Smooth muscle cell (in vitro differentiated cells): ENCODE measurements at regions not wholly inside any gene's neighbourhood (a gene's known extent, or its start where the extent isn't known, plus 50 kb on each side); places are given as distances from the start of the nearest gene placed in this dataset.
"Not testable (repeated sequence)": the region's sequence is repeated elsewhere in the genome, so short reads cannot be mapped to it uniquely, and the experiment has no call there.

Experiments used
- DNase-seq: peaks from one replicate; lab custom pipeline; 2025; ENCODE audit not compliant: unreplicated experiment; lab: John Stamatoyannopoulos, UW
- H2AFZ ChIP-seq: fragments of 200-600 bp; sonication (generic); 2 replicates; pipeline ENCODE4 v1.6.0; 2016; ENCODE audit warnings: antibody characterized with exemption, low read depth, mild to moderate bottlenecking
- H3F3A ChIP-seq: fragments of 200-600 bp; sonication (generic); 2 replicates; pipeline ENCODE4 v1.6.0; 2017; ENCODE audit warnings: antibody characterized with exemption, low read depth
- H3K27ac ChIP-seq: fragments of 200-600 bp; sonication (generic); 2 replicates; pipeline ENCODE4 v1.5.1; 2016; ENCODE audit warnings: low read depth, mild to moderate bottlenecking
- H3K27me3 ChIP-seq: fragments of 200-600 bp; sonication (generic); 2 replicates; pipeline ENCODE4 v1.6.1; 2016; ENCODE audit warnings: low read depth, mild to moderate bottlenecking
- H3K36me3 ChIP-seq: fragments of 200-600 bp; sonication (generic); 2 replicates; pipeline ENCODE4 v1.5.1; 2016; ENCODE audit warnings: low read depth
- H3K4me1 ChIP-seq: fragments of 200-600 bp; sonication (generic); 2 replicates; pipeline ENCODE4 v1.5.1; 2016; ENCODE audit warnings: low read depth
- H3K4me2 ChIP-seq: fragments of 200-600 bp; sonication (generic); 2 replicates; pipeline ENCODE4 v1.6.0; 2016; ENCODE audit warnings: mild to moderate bottlenecking
- H3K4me3 ChIP-seq: fragments of 200-600 bp; sonication (generic); 2 replicates; pipeline ENCODE4 v1.5.1; 2016; ENCODE audit warnings: mild to moderate bottlenecking
- H3K79me2 ChIP-seq: fragments of 200-600 bp; sonication (generic); 2 replicates; pipeline ENCODE4 v1.6.0; 2016; ENCODE audit warnings: low read depth, mild to moderate bottlenecking
- H3K9ac ChIP-seq: fragments of 200-600 bp; sonication (generic); 2 replicates; pipeline ENCODE4 v1.6.0; 2016; ENCODE audit warnings: low read depth
- H3K9me3 ChIP-seq: fragments of 200-600 bp; sonication (generic); replicated peaks from 2 replicates; pipeline ENCODE4 v1.5.1; 2016; ENCODE audit warnings: low read depth
- H4K20me1 ChIP-seq: fragments of 200-600 bp; sonication (generic); 2 replicates; pipeline ENCODE4 v1.6.0; 2016; ENCODE audit warnings: low read depth
- WGBS: methylation state at CpG from one replicate; pipeline ENCODE4 v1.1.7; 2016; ENCODE audit warnings: low lambda C conversion rate; 5-methylcytosine and 5-hydroxymethylcytosine counted together
- TF ChIP-seq, protein P1 (sequence below): fragments of 200-600 bp; sonication (generic); IDR thresholded peaks from 2 replicates; pipeline ENCODE4 v1.5.1; 2017; ENCODE audit warnings: borderline replicate concordance, mild to moderate bottlenecking, antibody characterized with exemption; ENCODE audit not compliant: insufficient read depth, poor library complexity, severe bottlenecking

DNA sequence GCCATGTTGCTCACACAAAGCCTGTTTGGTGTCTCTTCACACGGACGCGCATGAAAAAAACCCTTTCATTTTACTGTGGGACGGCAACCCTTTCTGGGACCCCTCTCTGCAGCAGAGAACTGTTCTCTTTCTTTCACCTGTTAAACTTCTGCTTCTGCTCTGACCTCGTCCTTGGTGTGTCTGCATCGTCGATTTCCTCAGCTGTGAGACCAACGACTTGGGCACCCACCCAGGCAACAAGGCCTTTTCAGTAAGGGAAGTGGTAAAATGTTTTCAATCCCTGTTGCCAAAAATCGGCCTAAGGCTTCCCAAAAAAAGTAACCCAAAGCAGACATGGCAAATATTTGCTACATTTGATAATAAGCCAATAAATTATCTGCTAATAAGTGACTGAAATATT is 515.3 kb downstream of the IRS2 start:
- no peak overlapping the region for H3K9ac ChIP-seq
- no peaks in the 10 kb centered on the region for H3K36me3 ChIP-seq
- H3K27ac ChIP-seq, result peak overlapping the region; percentile 37
- H3K4me3 ChIP-seq, result no peak overlapping the region
- H3K27me3 ChIP-seq, result no peaks in the 10 kb centered on the region
- TF ChIP-seq, protein P1, sequence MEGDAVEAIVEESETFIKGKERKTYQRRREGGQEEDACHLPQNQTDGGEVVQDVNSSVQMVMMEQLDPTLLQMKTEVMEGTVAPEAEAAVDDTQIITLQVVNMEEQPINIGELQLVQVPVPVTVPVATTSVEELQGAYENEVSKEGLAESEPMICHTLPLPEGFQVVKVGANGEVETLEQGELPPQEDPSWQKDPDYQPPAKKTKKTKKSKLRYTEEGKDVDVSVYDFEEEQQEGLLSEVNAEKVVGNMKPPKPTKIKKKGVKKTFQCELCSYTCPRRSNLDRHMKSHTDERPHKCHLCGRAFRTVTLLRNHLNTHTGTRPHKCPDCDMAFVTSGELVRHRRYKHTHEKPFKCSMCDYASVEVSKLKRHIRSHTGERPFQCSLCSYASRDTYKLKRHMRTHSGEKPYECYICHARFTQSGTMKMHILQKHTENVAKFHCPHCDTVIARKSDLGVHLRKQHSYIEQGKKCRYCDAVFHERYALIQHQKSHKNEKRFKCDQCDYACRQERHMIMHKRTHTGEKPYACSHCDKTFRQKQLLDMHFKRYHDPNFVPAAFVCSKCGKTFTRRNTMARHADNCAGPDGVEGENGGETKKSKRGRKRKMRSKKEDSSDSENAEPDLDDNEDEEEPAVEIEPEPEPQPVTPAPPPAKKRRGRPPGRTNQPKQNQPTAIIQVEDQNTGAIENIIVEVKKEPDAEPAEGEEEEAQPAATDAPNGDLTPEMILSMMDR, result no peak
- H4K20me1 ChIP-seq, result no peaks in the 10 kb centered on the region
- H3K4me2 ChIP-seq, result no peak overlapping the region
- WGBS, result 78% methylated on average over 9 of the region's 9 CpGs
- no peaks in the 10 kb centered on the region for H3K9me3 ChIP-seq
- H3K4me1 ChIP-seq, result peaks cover 34% of the 10 kb centered on the region
- H3K79me2 ChIP-seq, result no peaks in the 10 kb centered on the region
- H3F3A ChIP-seq, result no peaks in the 10 kb centered on the region
- H2AFZ ChIP-seq, result no peak overlapping the region
- DNase-seq, result no peak

DNA sequence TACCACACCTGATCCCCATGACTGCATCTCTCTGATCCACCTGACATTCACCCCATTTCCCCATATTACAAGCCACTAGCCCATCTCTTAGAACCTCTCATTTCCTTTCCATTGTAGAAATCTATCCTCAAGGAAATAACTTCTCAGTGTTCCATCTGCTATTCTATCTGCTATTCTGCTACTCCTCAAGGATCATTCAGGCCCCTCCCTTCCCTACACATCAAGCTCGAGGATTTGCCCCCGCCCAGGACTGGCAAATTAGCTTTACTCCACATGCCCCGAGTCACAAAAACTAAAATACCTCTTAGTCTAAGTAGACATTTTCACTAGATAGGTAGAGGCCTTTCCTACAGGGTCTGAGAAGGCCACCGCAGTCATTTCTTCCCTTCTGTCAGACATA is 517.0 kb downstream of the IRS2 start:
- peaks cover 20% of the 10 kb centered on the region for H3K4me1 ChIP-seq
- H3K4me2 ChIP-seq, H3K4me3 ChIP-seq, H3K9ac ChIP-seq, H3K9me3 ChIP-seq, H2AFZ ChIP-seq, H3K27me3 ChIP-seq, H3K27ac ChIP-seq, H4K20me1 ChIP-seq, H3K79me2 ChIP-seq, H3F3A ChIP-seq, H3K36me3 ChIP-seq, DNase-seq: not testable (repeated sequence)
- WGBS, result 88% methylated on average over 4 of the region's 4 CpGs

DNA sequence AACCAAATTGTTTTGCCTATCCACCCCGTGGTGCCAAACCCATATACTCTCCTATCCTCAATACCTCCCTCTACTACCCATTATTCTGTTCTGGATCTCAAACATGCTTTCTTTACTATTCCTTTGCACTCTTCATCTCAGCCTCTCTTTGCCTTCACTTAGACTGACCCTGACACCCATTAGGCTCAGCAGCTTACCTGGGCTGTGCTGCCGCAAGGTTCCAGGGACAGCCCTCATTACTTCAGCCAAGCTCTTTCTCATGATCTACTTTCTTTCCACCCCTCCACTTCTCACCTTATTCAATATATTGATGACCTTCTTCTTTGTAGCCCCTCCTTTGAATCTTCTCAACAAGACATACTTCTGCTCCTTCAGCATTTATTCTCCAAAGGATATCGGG is 517.9 kb downstream of the IRS2 start:
- H3K4me2 ChIP-seq, H3K27ac ChIP-seq, H2AFZ ChIP-seq, H4K20me1 ChIP-seq, H3K9me3 ChIP-seq, H3K36me3 ChIP-seq, H3K79me2 ChIP-seq, DNase-seq, H3K4me3 ChIP-seq, H3F3A ChIP-seq, H3K9ac ChIP-seq, H3K27me3 ChIP-seq: not testable (repeated sequence)
- WGBS, result 95% methylated on average over 3 of the region's 3 CpGs
- H3K4me1 ChIP-seq, result peaks cover 11% of the 10 kb centered on the region

DNA sequence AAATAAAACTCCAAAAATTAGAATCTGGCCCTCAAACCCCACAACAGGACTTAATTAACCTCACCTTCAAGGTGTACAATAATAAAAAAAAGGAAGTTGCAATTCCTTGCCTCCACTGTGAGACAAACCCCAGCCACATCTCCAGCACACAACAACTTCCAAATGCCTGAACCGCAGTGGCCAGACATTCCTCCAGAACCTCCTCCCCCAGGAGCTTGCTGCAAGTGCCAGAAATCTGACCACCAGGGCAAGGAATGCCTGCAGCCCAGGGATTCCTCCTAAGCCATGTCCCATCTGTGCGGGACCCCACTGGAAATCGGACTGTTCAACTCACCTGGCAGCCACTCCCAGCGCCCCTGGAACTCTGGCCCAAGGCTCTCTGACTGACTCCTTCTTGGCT is 519.0 kb downstream of the IRS2 start:
- not testable (repeated sequence) for H2AFZ ChIP-seq, H3K4me3 ChIP-seq, H3K27ac ChIP-seq, H3K9ac ChIP-seq, H3K9me3 ChIP-seq, DNase-seq, H3K4me1 ChIP-seq, H4K20me1 ChIP-seq, H3K36me3 ChIP-seq, H3K27me3 ChIP-seq, H3K4me2 ChIP-seq, H3F3A ChIP-seq, H3K79me2 ChIP-seq
- 88% methylated on average over 4 of the region's 4 CpGs for WGBS

DNA sequence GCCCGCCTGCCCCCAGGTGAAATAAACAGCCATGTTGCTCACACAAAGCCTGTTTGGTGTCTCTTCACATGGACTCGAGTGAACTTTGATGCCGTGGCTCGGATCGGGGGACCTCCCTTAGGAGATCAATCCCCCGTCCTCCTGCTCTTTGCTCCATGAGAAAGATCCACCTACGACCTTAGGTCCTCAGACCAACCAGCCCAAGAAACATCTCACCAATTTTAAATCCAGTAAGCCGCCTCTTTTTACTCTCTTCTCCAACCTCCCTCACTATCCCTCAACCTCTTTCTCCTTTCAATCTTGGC is 521.0 kb downstream of the IRS2 start:
- H4K20me1 ChIP-seq, H3K27ac ChIP-seq, H3K4me1 ChIP-seq, H3K27me3 ChIP-seq, H3F3A ChIP-seq, H3K9me3 ChIP-seq, DNase-seq, H3K4me2 ChIP-seq, H2AFZ ChIP-seq, H3K9ac ChIP-seq, H3K79me2 ChIP-seq, H3K36me3 ChIP-seq, H3K4me3 ChIP-seq: not testable (repeated sequence)
- WGBS, result 83% methylated on average over 8 of the region's 8 CpGs

DNA sequence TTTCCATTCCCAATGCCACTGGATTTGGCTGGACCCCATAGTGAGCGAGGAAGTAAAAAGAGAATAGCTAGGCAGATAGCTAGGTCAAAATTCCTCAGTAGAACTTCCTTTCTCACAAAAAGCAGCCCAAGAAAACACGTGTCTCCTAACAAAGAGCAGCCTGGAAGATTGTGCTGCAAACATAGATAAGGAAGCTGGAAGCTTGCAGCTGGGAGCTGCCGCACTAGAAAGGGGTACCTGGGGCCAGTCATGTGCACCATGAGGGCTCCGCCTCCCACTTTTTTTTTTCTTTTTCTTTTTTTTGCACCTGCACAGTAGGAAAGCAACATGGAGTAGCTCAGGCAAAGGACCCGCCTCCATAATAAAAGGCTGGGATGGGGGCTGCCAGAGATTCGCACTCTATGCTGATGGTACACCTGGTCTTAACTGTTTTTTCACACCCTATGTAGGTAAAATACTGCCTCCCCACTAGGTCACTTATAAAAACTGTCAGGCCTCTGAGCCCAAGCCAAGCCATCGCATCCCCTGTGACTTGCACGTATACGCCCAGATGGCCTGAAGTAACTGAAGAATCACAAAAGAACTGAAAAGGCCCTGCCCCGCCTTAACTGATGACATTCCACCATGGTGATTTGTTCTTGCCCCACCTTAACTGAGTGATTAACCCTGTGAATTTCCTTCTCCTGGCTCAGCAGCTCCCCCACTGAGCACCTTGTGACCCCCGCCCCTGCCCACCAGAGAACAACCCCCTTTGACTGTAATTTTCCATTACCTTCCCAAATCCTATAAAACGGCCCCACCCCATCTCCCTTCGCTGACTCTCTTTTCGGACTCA is 521.6 kb downstream of the IRS2 start:
- not testable (repeated sequence) for H3K4me1 ChIP-seq, H3K4me2 ChIP-seq, H4K20me1 ChIP-seq, H3K27me3 ChIP-seq, H3K36me3 ChIP-seq, H3K4me3 ChIP-seq, H3K27ac ChIP-seq, DNase-seq, H2AFZ ChIP-seq, H3F3A ChIP-seq, H3K9me3 ChIP-seq, H3K9ac ChIP-seq, H3K79me2 ChIP-seq
- 80% methylated on average over 14 of the region's 14 CpGs for WGBS

DNA sequence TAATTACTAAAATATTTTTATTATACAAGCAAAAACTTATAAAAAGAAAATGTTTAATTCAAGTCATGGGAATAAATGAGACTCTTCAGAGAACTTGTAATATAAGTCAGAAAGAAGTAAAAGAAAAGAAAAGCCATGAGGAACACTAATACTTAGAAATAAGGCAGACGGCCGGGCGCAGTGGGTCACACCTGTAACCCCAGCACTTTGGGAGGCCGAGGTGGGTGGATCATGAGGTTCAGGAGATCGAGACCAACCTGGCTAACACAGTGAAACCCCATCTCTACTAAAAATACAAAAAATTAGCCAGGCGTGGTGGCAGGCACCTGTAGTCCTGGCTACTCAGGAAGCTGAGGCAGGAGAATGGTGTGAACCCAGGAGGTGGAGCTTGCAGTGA is 528.6 kb downstream of the IRS2 start:
- 92% methylated on average over 6 of the region's 6 CpGs for WGBS
- not testable (repeated sequence) for H3K4me1 ChIP-seq, H3K36me3 ChIP-seq, H4K20me1 ChIP-seq, H3K79me2 ChIP-seq, H3K9me3 ChIP-seq, H2AFZ ChIP-seq, H3K27me3 ChIP-seq, H3F3A ChIP-seq, DNase-seq, H3K27ac ChIP-seq, H3K4me3 ChIP-seq, H3K9ac ChIP-seq, H3K4me2 ChIP-seq
